WI38 (cell line): ENCODE measurements at regions not wholly inside any gene's neighbourhood (a gene's known extent, or its start where the extent isn't known, plus 50 kb on each side); places are given as distances from the start of the nearest gene placed in this dataset.

Source experiments
- H3K4me3 ChIP-seq: 2 replicates; pipeline ENCODE4 v1.5.1; 2011; ENCODE audit warnings: low read depth, mild to moderate bottlenecking, control low read depth, low read length
- TF ChIP-seq, protein P1 (sequence below): IDR thresholded peaks from 2 replicates; pipeline ENCODE4 v1.5.1; 2012; ENCODE audit warnings: low read depth, mild to moderate bottlenecking, control low read depth, low read length

DNA sequence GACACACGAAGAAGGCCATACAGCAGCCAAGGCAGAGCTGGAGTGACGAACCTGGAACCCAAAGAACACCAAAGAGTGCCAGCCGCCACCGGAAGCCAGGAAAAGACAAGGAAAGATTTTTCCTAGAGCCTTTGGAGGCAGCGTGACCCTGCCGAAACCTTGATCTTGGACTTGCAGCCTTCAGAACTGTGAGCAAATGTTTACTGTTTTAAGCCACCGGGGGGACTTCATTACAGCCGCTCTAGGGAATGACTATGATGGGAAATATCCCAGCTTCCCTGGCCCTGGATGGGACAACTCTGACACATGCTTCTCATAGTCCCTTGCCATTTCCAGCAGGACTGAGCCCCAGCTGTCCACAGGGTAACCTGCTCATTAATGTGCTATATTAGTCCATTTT lies 270.6 kb downstream of the HAPSTR1 start:
- H3K4me3 ChIP-seq = no peak overlapping the region
- TF ChIP-seq, protein P1, sequence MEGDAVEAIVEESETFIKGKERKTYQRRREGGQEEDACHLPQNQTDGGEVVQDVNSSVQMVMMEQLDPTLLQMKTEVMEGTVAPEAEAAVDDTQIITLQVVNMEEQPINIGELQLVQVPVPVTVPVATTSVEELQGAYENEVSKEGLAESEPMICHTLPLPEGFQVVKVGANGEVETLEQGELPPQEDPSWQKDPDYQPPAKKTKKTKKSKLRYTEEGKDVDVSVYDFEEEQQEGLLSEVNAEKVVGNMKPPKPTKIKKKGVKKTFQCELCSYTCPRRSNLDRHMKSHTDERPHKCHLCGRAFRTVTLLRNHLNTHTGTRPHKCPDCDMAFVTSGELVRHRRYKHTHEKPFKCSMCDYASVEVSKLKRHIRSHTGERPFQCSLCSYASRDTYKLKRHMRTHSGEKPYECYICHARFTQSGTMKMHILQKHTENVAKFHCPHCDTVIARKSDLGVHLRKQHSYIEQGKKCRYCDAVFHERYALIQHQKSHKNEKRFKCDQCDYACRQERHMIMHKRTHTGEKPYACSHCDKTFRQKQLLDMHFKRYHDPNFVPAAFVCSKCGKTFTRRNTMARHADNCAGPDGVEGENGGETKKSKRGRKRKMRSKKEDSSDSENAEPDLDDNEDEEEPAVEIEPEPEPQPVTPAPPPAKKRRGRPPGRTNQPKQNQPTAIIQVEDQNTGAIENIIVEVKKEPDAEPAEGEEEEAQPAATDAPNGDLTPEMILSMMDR = no peak

DNA sequence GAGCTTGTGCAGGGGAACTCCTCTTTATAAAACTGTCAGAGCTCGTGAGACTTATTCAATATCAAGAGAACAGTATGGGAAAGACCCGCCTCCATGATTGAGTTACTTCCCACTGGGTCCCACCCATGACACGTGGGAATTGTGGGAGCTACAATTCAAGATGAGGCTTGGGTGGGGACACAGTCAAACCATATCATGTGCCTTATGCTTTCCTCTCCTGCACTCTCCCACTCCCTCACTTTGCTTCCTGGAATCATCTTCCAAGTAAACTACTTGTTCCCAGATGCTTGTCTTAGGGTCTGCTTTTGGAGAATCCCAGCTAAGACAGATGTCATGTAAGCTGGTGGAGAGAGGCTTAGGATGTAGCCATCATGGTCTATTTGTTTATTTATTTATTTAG lies 271.2 kb downstream of the HAPSTR1 start:
- TF ChIP-seq, protein P1 = no peak
- no peak overlapping the region for H3K4me3 ChIP-seq

DNA sequence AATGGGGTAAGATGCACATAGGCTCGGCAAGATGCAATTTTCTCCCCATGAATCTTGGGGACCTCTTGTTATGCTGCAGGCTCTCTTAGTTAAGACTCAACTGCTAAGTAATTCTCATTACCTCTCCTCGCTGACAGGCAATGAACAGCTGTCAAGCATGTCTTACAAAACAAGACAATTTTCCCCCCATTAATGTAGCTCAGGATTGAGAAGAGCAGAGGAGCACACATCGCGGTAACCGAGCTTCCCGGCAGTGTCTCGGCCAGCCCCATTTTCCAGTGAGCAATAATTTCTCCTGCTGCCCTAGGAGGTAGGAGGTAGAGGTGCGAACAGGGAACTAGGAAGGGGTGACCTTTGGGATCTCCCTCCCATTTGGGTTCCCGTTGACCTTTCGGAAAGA lies 272.1 kb downstream of the HAPSTR1 start:
- no peak overlapping the region for H3K4me3 ChIP-seq
- TF ChIP-seq, protein P1 = no peak

DNA sequence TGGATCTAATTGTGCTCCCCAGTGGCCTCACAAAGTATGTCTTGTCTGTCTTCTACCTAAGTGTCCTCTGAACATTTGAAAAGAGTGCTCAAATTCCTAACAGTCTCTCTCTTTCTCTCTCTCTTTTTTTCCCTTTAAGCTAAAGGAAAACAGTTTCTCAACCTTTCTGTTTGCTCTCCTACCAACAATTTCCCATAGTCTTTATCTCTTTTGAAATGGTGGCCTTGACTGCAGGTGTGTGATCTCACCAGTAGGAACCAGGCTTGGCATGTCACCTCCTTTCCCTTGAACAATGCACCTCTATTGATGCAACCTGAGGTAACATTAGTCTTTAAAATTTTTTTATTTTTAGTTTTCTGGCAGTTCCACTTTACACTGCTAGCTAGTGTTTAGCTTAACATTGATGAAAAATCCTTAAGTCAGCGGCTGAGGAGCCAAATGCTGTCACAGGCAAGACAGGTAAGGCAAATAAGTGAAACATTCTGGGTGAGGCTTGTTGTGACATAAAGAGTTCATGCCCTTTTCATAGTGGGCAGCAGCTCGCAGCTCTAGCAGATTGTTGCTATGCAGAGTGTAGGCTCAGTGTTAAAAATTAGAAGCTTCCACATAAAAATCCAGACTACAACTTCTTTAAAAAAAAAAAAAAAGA lies 273.4 kb downstream of the HAPSTR1 start:
- TF ChIP-seq, protein P1 = no peak

DNA sequence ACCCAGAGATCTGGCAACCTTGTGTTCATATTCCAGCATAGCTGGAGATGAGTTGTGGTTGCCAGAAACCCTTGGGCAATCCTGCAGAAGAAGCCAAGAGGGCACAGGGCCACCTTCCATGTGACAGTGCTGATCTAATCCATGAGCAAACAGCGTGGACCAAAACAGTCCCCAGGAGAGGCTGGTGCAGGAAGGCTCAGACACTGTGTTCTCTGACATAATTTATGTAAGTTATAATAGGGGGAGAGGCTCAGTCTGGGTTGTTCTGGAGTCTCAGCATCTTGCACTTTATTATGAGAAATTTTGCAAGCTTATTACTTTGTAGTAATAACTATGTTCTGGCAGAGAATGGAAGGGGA lies 273.9 kb downstream of the HAPSTR1 start:
- H3K4me3 ChIP-seq = no peak overlapping the region
- TF ChIP-seq, protein P1 = no peak

More for the DNA sequence above, 273.4 kb downstream of the HAPSTR1 start:
- no peak overlapping the region for H3K4me3 ChIP-seq

DNA sequence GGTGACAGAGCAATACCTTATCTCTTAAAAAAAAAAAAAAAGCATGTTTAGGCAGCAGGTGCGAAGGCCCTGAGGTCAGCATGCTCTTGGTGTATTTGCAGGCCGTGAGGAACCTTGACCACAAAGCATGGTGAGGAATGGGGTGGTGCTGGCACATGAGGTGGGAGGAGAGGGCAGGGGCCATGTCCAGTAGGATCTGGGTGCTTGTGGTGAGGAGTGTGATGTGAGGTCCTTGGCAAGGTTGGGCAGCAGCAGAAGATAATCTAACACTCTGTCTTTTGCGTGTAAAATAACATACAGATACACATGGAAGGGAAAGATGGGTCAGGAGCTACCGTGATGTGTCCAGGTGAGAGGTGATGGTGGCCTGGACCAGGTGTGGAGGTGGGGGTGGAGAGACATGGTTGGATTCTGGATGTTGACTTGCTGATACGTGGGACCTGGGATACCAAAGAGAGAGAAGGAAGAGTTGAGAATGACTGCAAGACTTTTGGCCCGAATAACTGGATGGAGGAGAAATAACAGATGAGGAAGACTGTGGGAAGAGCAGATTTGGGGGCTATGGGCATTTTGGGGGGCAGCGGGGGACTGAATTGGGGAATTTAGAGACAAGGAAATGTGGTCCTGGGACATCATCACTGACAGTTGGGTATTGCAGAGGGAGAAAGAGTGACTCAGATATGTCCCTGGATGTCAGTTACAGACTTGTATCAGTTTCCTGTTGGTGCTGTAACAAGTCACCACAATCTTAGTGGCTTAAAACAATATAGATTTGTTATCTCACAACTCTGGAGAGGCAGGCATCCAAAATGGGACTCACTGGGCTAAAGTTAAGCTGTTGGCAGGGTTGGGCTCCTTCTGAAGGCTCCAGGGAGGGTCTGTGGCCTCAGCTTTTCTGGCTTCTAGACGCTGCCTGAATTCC lies 274.9 kb downstream of the HAPSTR1 start:
- H3K4me3 ChIP-seq = no peak overlapping the region
- TF ChIP-seq, protein P1 = no peak

DNA sequence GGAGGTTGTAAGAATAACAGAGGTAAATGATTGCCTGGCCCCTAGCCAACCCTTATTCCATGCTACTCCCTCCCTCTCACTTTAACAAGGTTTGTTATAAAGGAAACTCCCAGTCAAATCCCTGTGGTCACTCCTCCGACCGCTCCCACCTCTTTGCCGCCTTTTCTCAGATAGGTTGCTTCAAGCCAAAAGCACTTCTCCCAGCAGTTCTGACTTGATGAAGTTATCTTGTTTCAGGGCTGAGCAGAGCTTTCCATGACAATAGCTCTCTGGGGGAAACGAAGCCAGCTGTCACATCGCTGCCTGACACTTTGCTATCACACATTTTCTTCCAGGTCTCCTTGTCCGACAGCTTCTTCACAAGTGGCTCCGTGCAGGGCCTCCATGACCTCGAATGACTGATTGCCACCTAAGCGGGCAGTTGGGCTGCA lies 278.6 kb downstream of the HAPSTR1 start:
- TF ChIP-seq, protein P1 = no peak
- no peak overlapping the region for H3K4me3 ChIP-seq
